ENCODE measurements at regions not wholly inside any gene's neighbourhood (a gene's known extent, or its start where the extent isn't known, plus 50 kb on each side); places are given as distances from the start of the nearest gene placed in this dataset.

DNA sequence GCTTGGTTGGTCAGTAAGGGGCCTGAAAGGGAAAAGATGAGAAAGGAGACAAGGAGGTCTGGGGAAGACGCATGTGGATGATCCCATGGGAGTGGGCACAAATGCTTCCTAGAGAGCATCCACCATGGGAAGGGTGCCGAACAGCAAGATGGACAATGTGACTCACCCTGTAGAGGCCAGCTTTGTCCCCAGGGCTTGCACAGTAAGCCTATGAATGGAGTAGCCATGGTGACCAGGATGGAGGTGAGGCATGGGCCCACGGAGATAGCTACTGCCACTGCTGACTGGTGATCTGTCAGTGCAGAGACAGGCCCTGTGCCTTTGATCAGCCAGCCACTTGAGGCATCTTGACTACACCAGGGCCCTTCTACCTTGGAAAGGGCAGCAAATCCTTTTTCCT is 172.6 kb downstream of the HAUS1 start:
- Histone ChIP-seq H3K27ac (ENCODE audit: low read depth, low read length) (no peak overlapping the region), H3K4me1 (ENCODE audit: insufficient read depth, low read length) (peaks cover 9% of the 10 kb centered on the region), H3K9ac (ENCODE audit: low read length) (no peak overlapping the region), H4K20me1 (ENCODE audit: insufficient read depth, low read length) (peaks cover 15% of the 10 kb centered on the region), H3K36me3 (ENCODE audit: insufficient read depth, low read length) (no peaks in the 10 kb centered on the region), H3K9me3 (ENCODE audit: insufficient read depth, low read depth, low read length) (no peaks in the 10 kb centered on the region), H3K27me3 (ENCODE audit: insufficient read depth, low read length) (no peaks in the 10 kb centered on the region), H3K4me2 (ENCODE audit: low read length) (no peak overlapping the region), H3K79me2 (ENCODE audit: insufficient read depth, low read length) (no peaks in the 10 kb centered on the region), H2AFZ (ENCODE audit: low read depth, low read length) (no peak overlapping the region), H3K4me3 (ENCODE audit: insufficient read depth, low read depth, low read length) (no peak overlapping the region)
- H3K9me3 Mint-ChIP-seq (ENCODE audit: unreplicated experiment), result no peaks in the 10 kb centered on the region
- peaks cover 7% of the 10 kb centered on the region for H3K36me3 Mint-ChIP-seq (ENCODE audit: low read depth, unreplicated experiment)
- FAIRE-seq (no peak), DNase-seq (ENCODE audit: low read depth) (no peak)
- H3K4me1 Mint-ChIP-seq (ENCODE audit: low read depth, unreplicated experiment), result peaks cover 21% of the 10 kb centered on the region
- no peak overlapping the region for H3K27ac Mint-ChIP-seq (ENCODE audit: unreplicated experiment)
- TF ChIP-seq, protein P1, sequence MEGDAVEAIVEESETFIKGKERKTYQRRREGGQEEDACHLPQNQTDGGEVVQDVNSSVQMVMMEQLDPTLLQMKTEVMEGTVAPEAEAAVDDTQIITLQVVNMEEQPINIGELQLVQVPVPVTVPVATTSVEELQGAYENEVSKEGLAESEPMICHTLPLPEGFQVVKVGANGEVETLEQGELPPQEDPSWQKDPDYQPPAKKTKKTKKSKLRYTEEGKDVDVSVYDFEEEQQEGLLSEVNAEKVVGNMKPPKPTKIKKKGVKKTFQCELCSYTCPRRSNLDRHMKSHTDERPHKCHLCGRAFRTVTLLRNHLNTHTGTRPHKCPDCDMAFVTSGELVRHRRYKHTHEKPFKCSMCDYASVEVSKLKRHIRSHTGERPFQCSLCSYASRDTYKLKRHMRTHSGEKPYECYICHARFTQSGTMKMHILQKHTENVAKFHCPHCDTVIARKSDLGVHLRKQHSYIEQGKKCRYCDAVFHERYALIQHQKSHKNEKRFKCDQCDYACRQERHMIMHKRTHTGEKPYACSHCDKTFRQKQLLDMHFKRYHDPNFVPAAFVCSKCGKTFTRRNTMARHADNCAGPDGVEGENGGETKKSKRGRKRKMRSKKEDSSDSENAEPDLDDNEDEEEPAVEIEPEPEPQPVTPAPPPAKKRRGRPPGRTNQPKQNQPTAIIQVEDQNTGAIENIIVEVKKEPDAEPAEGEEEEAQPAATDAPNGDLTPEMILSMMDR (IDR thresholded peaks at IDR 0.05; ENCODE audit: insufficient read depth, low read depth, low read length), result no peak
- no peak for TF ChIP-seq EZH2 (IDR thresholded peaks at IDR 0.05; ENCODE audit: insufficient read depth, low read length)
- H3K27me3 Mint-ChIP-seq (ENCODE audit: low read depth, unreplicated experiment), result no peaks in the 10 kb centered on the region
- no peak overlapping the region for H3K4me3 Mint-ChIP-seq (ENCODE audit: unreplicated experiment)

DNA sequence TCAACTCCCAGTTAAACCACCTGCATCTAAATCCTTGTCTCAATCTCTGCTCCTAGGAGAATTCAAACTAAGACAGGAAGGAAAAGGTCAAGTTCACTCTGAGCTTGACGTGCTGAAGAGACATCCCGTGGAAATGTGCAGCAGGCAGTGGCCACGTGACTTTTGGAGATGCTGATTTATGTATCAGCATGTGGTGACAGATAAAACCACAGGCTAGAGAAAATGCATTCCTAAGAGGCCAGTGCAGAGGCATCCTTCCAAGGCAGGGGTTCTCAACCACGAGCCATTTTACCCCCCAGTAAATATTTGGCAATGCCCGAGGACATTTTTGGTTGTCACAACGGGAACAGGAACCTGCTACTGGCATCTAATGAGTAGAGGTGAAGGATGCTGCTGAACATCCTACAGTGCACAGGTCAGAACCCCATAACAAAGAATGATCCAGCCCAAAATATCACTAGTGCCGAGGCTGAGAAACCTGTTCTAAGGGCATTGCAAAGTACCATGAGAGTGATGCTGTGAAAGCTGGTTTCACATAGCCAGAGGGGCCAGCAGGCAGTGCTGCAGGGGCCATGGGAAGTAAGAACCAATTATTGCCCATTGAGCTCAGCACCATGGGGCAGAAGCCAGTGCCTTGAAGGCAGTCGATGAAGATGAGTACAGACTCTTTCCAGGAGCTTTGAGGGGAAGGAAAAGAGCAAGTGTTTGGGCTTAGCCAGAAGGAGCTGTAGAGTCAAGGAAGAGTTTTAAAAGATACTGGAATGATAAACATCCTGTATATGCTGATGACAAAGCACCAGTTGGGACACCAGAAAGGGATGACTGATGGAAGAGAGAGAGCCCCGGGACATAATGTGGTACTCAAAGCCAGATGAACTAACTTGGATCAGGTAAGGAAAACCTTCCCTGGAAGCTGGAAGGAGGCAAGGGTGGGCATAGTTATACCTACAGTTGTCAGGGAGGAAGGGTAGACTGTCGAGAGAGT is 174.6 kb downstream of the HAUS1 start:
- Mint-ChIP-seq H3K27me3 (ENCODE audit: low read depth, unreplicated experiment) (no peaks in the 10 kb centered on the region), H3K36me3 (ENCODE audit: low read depth, unreplicated experiment) (peaks cover 7% of the 10 kb centered on the region), H3K9me3 (ENCODE audit: unreplicated experiment) (no peaks in the 10 kb centered on the region), H3K4me1 (ENCODE audit: low read depth, unreplicated experiment) (peaks cover 22% of the 10 kb centered on the region), H3K4me3 (ENCODE audit: unreplicated experiment) (no peak overlapping the region), H3K27ac (ENCODE audit: unreplicated experiment) (no peak overlapping the region)
- Histone ChIP-seq H3K27ac (ENCODE audit: low read depth, low read length) (no peak overlapping the region), H4K20me1 (ENCODE audit: insufficient read depth, low read length) (peaks cover 26% of the 10 kb centered on the region), H3K9ac (ENCODE audit: low read length) (no peak overlapping the region), H2AFZ (ENCODE audit: low read depth, low read length) (no peak overlapping the region), H3K27me3 (ENCODE audit: insufficient read depth, low read length) (no peaks in the 10 kb centered on the region), H3K9me3 (ENCODE audit: insufficient read depth, low read depth, low read length) (no peaks in the 10 kb centered on the region), H3K79me2 (ENCODE audit: insufficient read depth, low read length) (no peaks in the 10 kb centered on the region), H3K4me2 (ENCODE audit: low read length) (peak overlapping the region; percentile 21), H3K4me1 (ENCODE audit: insufficient read depth, low read length) (peaks cover 9% of the 10 kb centered on the region), H3K36me3 (ENCODE audit: insufficient read depth, low read length) (no peaks in the 10 kb centered on the region), H3K4me3 (ENCODE audit: insufficient read depth, low read depth, low read length) (no peak overlapping the region)
- FAIRE-seq, result peak; percentile 34
- TF ChIP-seq, protein P1 (IDR thresholded peaks at IDR 0.05; ENCODE audit: insufficient read depth, low read depth, low read length), result no peak
- TF ChIP-seq EZH2 (IDR thresholded peaks at IDR 0.05; ENCODE audit: insufficient read depth, low read length), result no peak
- DNase-seq (ENCODE audit: low read depth), result peak; percentile 67

DNA sequence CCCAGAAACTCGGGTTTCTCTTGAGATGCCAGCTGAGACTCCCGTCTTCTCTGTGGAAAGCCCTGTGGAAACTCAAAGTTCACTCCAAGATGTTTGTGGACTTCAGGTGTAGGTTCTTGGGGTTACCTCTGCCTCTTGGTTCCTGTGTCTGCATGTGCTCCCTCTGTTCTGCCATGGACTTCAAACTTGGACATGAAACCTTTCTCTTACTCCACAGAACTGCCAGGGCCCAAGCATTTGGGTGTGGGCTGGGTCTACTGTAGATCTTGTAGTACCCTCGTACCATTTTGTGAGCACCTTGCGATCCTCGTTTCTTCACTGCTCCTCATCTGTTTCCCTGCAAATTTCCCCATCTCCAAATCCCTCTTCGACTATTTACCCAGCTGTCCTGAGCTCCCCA is 175.5 kb downstream of the HAUS1 start:
- no peak overlapping the region for H3K27ac Mint-ChIP-seq (ENCODE audit: unreplicated experiment)
- peaks cover 9% of the 10 kb centered on the region for H3K4me1 ChIP-seq (ENCODE audit: insufficient read depth, low read length)
- H3K9ac ChIP-seq (ENCODE audit: low read length), result no peak overlapping the region
- no peaks in the 10 kb centered on the region for H3K27me3 ChIP-seq (ENCODE audit: insufficient read depth, low read length)
- no peak for TF ChIP-seq EZH2 (IDR thresholded peaks at IDR 0.05; ENCODE audit: insufficient read depth, low read length)
- FAIRE-seq (no peak), DNase-seq (ENCODE audit: low read depth) (no peak)
- H3K79me2 ChIP-seq (ENCODE audit: insufficient read depth, low read length), result no peaks in the 10 kb centered on the region
- peaks cover 17% of the 10 kb centered on the region for H3K4me1 Mint-ChIP-seq (ENCODE audit: low read depth, unreplicated experiment)
- H3K27ac ChIP-seq (ENCODE audit: low read depth, low read length), result no peak overlapping the region
- H3K4me3 ChIP-seq (ENCODE audit: insufficient read depth, low read depth, low read length), result no peak overlapping the region
- no peak overlapping the region for H3K4me3 Mint-ChIP-seq (ENCODE audit: unreplicated experiment)
- no peaks in the 10 kb centered on the region for H3K36me3 ChIP-seq (ENCODE audit: insufficient read depth, low read length)
- H3K27me3 Mint-ChIP-seq (ENCODE audit: low read depth, unreplicated experiment), result no peaks in the 10 kb centered on the region
- no peaks in the 10 kb centered on the region for H3K9me3 ChIP-seq (ENCODE audit: insufficient read depth, low read depth, low read length)
- peaks cover 6% of the 10 kb centered on the region for H3K36me3 Mint-ChIP-seq (ENCODE audit: low read depth, unreplicated experiment)
- H4K20me1 ChIP-seq (ENCODE audit: insufficient read depth, low read length), result peaks cover 28% of the 10 kb centered on the region
- H2AFZ ChIP-seq (ENCODE audit: low read depth, low read length), result no peak overlapping the region
- no peaks in the 10 kb centered on the region for H3K9me3 Mint-ChIP-seq (ENCODE audit: unreplicated experiment)
- H3K4me2 ChIP-seq (ENCODE audit: low read length), result no peak overlapping the region

All from astrocyte (in vitro differentiated cells and primary cell).